ENCODE measurements at regions not wholly inside any gene's neighbourhood (a gene's known extent, or its start where the extent isn't known, plus 50 kb on each side); places are given as distances from the start of the nearest gene placed in this dataset.

GRCh38 chr18:22271030-22271429 lies 101.6 kb downstream of the GATA6 start:
- no peaks in the 10 kb centered on the region for H3K36me3 ChIP-seq (ENCODE audit: control insufficient read depth in 2 of 3, insufficient read depth in 3 of 3, low read length in 3 of 3)
- TF ChIP-seq CTCF (IDR thresholded peaks at IDR 0.05; ENCODE audit: borderline replicate concordance, extremely low read depth, insufficient read depth) = no peak
- no peak overlapping the region for H3K9ac ChIP-seq (ENCODE audit: low read length in 3 of 3)
- FAIRE-seq = no peak
- H3K4me3 ChIP-seq (ENCODE audit: low read length in 3 of 3) = no peak overlapping the region
- DNase-seq = no peak
- intact Hi-C loops (cut with DNase I) = no loop called here
- no peaks in the 10 kb centered on the region for H3K4me1 ChIP-seq (ENCODE audit: control insufficient read depth in 2 of 3, insufficient read depth in 2 of 3, low read depth in 1 of 3, low read length in 3 of 3)
- H3K27ac ChIP-seq (ENCODE audit: low read depth in 2 of 2, low read length in 2 of 2) = no peak overlapping the region
- no peaks in the 10 kb centered on the region for H3K9me3 ChIP-seq (ENCODE audit: control insufficient read depth in 2 of 3, insufficient read depth in 1 of 3, low read length in 3 of 3)
- no peaks in the 10 kb centered on the region for H3K27me3 ChIP-seq (ENCODE audit: control insufficient read depth, insufficient read depth, low read length)

GRCh38 chr18:22268641-22269128 lies 99.3 kb downstream of the GATA6 start:
- Histone ChIP-seq H3K4me3 (ENCODE audit: low read length in 3 of 3) (no peak overlapping the region), H3K4me1 (ENCODE audit: control insufficient read depth in 2 of 3, insufficient read depth in 2 of 3, low read depth in 1 of 3, low read length in 3 of 3) (no peaks in the 10 kb centered on the region), H3K9me3 (ENCODE audit: control insufficient read depth in 2 of 3, insufficient read depth in 1 of 3, low read length in 3 of 3) (no peaks in the 10 kb centered on the region), H3K27ac (ENCODE audit: low read depth in 2 of 2, low read length in 2 of 2) (no peak overlapping the region), H3K9ac (ENCODE audit: low read length in 3 of 3) (no peak overlapping the region), H3K36me3 (ENCODE audit: control insufficient read depth in 2 of 3, insufficient read depth in 3 of 3, low read length in 3 of 3) (no peaks in the 10 kb centered on the region), H3K27me3 (ENCODE audit: control insufficient read depth, insufficient read depth, low read length) (no peaks in the 10 kb centered on the region)
- DNase-seq (no peak), FAIRE-seq (no peak)
- no peak for TF ChIP-seq CTCF (IDR thresholded peaks at IDR 0.05; ENCODE audit: borderline replicate concordance, extremely low read depth, insufficient read depth)
- intact Hi-C loops (cut with DNase I) = loop anchor here (10.0 kb wide), 1 partner anchor 64 kb away; no protein-coding TSS in a partner anchor

DNA sequence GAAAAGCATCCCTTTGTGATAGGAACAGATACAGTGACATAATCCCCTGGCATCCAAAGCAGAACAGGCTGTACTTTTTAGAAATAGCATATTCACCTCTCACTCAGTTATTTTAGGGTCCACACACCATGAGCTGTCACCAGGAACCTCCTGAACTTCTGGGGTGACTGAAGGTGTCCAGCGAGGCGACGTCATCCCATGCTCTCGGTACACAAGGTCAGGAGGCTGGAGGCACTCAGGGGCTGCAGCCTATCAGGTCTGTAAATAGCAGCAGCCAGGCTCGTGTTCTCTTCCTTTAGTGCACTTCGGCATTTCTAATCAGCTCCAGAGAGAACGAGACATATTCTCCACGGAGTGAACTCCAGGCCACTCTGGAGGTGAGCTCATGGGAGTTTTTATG lies 98.3 kb downstream of the GATA6 start:
- no peak for TF ChIP-seq CTCF (IDR thresholded peaks at IDR 0.05; ENCODE audit: borderline replicate concordance, extremely low read depth, insufficient read depth)
- Histone ChIP-seq H3K4me3 (ENCODE audit: low read length in 3 of 3) (no peak overlapping the region), H3K36me3 (ENCODE audit: control insufficient read depth in 2 of 3, insufficient read depth in 3 of 3, low read length in 3 of 3) (no peaks in the 10 kb centered on the region), H3K9ac (ENCODE audit: low read length in 3 of 3) (no peak overlapping the region), H3K9me3 (ENCODE audit: control insufficient read depth in 2 of 3, insufficient read depth in 1 of 3, low read length in 3 of 3) (no peaks in the 10 kb centered on the region), H3K27me3 (ENCODE audit: control insufficient read depth, insufficient read depth, low read length) (no peaks in the 10 kb centered on the region), H3K27ac (ENCODE audit: low read depth in 2 of 2, low read length in 2 of 2) (no peak overlapping the region), H3K4me1 (ENCODE audit: control insufficient read depth in 2 of 3, insufficient read depth in 2 of 3, low read depth in 1 of 3, low read length in 3 of 3) (no peaks in the 10 kb centered on the region)
- FAIRE-seq (no peak), DNase-seq (no peak)
- intact Hi-C loops (cut with DNase I) = loop anchor here (10.0 kb wide), 1 partner anchor 63 kb away; no protein-coding TSS in a partner anchor

- Histone ChIP-seq H3K4me1 (ENCODE audit: control insufficient read depth in 2 of 3, insufficient read depth in 2 of 3, low read depth in 1 of 3, low read length in 3 of 3) (no peaks in the 10 kb centered on the region), H3K36me3 (ENCODE audit: control insufficient read depth in 2 of 3, insufficient read depth in 3 of 3, low read length in 3 of 3) (no peaks in the 10 kb centered on the region), H3K27me3 (ENCODE audit: control insufficient read depth, insufficient read depth, low read length) (no peaks in the 10 kb centered on the region), H3K9me3 (ENCODE audit: control insufficient read depth in 2 of 3, insufficient read depth in 1 of 3, low read length in 3 of 3) (no peaks in the 10 kb centered on the region), H3K27ac (ENCODE audit: low read depth in 2 of 2, low read length in 2 of 2) (no peak overlapping the region), H3K4me3 (ENCODE audit: low read length in 3 of 3) (no peak overlapping the region), H3K9ac (ENCODE audit: low read length in 3 of 3) (no peak overlapping the region)
- no peak for FAIRE-seq
- no peak for DNase-seq
- intact Hi-C loops (cut with DNase I) = loop anchor here (10.0 kb wide), 1 partner anchor 62 kb away; no protein-coding TSS in a partner anchor
- no peak for TF ChIP-seq CTCF (IDR thresholded peaks at IDR 0.05; ENCODE audit: borderline replicate concordance, extremely low read depth, insufficient read depth)
These were observed 97.8 kb downstream of the GATA6 start for GRCh38 chr18:22267225-22267624.
